ENCODE measurements at regions not wholly inside any gene's neighbourhood (a gene's known extent, or its start where the extent isn't known, plus 50 kb on each side); places are given as distances from the start of the nearest gene placed in this dataset.
"Not testable (repeated sequence)": the region's sequence is repeated elsewhere in the genome, so short reads cannot be mapped to it uniquely, and the experiment has no call there.

GRCh38 chr9:62667137-62667824 is 1477.4 kb downstream of the SPATA31A7 start:
- TF ChIP-seq SMC3 (IDR thresholded peaks at IDR 0.05; ENCODE audit: low read depth, low read length); CTCF (conservative IDR thresholded peaks at IDR 0.05; ENCODE audit: low read depth, low read length); RFX5 (IDR thresholded peaks at IDR 0.05; ENCODE audit: low read depth, low read length); MXI1 (IDR thresholded peaks at IDR 0.05; ENCODE audit: borderline replicate concordance, low read depth, low read length); FOS (IDR thresholded peaks at IDR 0.05; ENCODE audit: low read depth, low read length); POLR2A (IDR thresholded peaks at IDR 0.05; ENCODE audit: low read depth, low read length); CHD1 (IDR thresholded peaks at IDR 0.05; ENCODE audit: low read depth, low read length); CEBPB (IDR thresholded peaks at IDR 0.05; ENCODE audit: low read depth, low read length); RAD21 (IDR thresholded peaks at IDR 0.05; ENCODE audit: low read length); MAFK (IDR thresholded peaks at IDR 0.05; ENCODE audit: low read depth, low read length); USF2 (IDR thresholded peaks at IDR 0.05; ENCODE audit: low read depth, low read length): not testable (repeated sequence)

Measured in IMR-90 (cell line).